ENCODE measurements at regions not wholly inside any gene's neighbourhood (a gene's known extent, or its start where the extent isn't known, plus 50 kb on each side); places are given as distances from the start of the nearest gene placed in this dataset.
A peak's percentile ranks its signal among the peaks of the same experiment; 100 is the strongest.

GRCh38 chr4:77431546-77431945 lies 174.1 kb upstream of the CXCL13 start:
- ChIA-PET CTCF (interaction anchor here (0.8 to 3.8 kb wide), 8 partner anchors 10 to 186 kb away, joined by 3 to 17 read pairs (median 5); no protein-coding TSS in a partner anchor), POLR2A (no interaction called here)
- Histone ChIP-seq H3K27ac (no peak overlapping the region), H3K4me3 (no peak overlapping the region), H3K9me3 (no peaks in the 10 kb centered on the region), H3K4me1 (no peaks in the 10 kb centered on the region), H3K4me2 (no peak overlapping the region)
- no peak for DNase-seq (ENCODE audit: low read depth in 1 of 2, low spot score in 1 of 2)
- WGBS (ENCODE audit: missing lambda C conversion rate) = 57% methylated on average over 1 of the region's 1 CpG
- no peak for FAIRE-seq
- no peak for TF ChIP-seq ATOH8 (CRISPR knock-in tag; IDR thresholded peaks at IDR 0.05; ENCODE audit: low read depth)
- no peak for TF ChIP-seq NPAS2 (CRISPR knock-in tag; IDR thresholded peaks at IDR 0.05; ENCODE audit: borderline replicate concordance)
- peak; percentile 2 for TF ChIP-seq MAFK (IDR thresholded peaks at IDR 0.05; ENCODE audit: partially characterized antibody)
- no peak for ATAC-seq

GRCh38 chr4:77432717-77433417 lies 172.8 kb upstream of the CXCL13 start:
- no peaks in the 10 kb centered on the region for H3K9me3 ChIP-seq
- H3K4me2 ChIP-seq = no peak overlapping the region; the same call in 2 of the 3 replicates
- WGBS (ENCODE audit: missing lambda C conversion rate) = 24% methylated on average over 3 of the region's 3 CpGs
- FAIRE-seq = no peak
- H3K4me1 ChIP-seq = no peaks in the 10 kb centered on the region
- DNase-seq (ENCODE audit: low read depth in 1 of 2, low spot score in 1 of 2) = no peak
- TF ChIP-seq HEYL (CRISPR knock-in tag; IDR thresholded peaks at IDR 0.05) = no peak
- no peak for TF ChIP-seq MAZ (IDR thresholded peaks at IDR 0.05; ENCODE audit: borderline replicate concordance, low read depth, low read length)
- TF ChIP-seq RNF2 (IDR thresholded peaks at IDR 0.05; ENCODE audit: borderline replicate concordance, low read depth) = no peak
- no peak for TF ChIP-seq BHLHE40 (IDR thresholded peaks at IDR 0.05; ENCODE audit: low read depth, low read length)
- no peak for TF ChIP-seq BCL3 (IDR thresholded peaks at IDR 0.05)
- TF ChIP-seq ELK1 (IDR thresholded peaks at IDR 0.05; ENCODE audit: low read depth, low read length) = no peak
- no peak for TF ChIP-seq RARB (CRISPR knock-in tag; IDR thresholded peaks at IDR 0.05)
- no peak for TF ChIP-seq HOXB5 (CRISPR knock-in tag; IDR thresholded peaks at IDR 0.05)
- no peak for TF ChIP-seq E2F6 (IDR thresholded peaks at IDR 0.05; ENCODE audit: borderline replicate concordance, low read depth)
- TF ChIP-seq FOSB (CRISPR knock-in tag; IDR thresholded peaks at IDR 0.05) = no peak
- TF ChIP-seq CHD4 (IDR thresholded peaks at IDR 0.05; ENCODE audit: borderline replicate concordance) = no peak
- no peak for TF ChIP-seq KDM1A (IDR thresholded peaks at IDR 0.05; ENCODE audit: low read depth)
- TF ChIP-seq CBX2 (IDR thresholded peaks at IDR 0.05; ENCODE audit: borderline replicate concordance, low read depth) = no peak
- TF ChIP-seq NPAS2 (CRISPR knock-in tag; IDR thresholded peaks at IDR 0.05; ENCODE audit: borderline replicate concordance) = no peak
- no peak for TF ChIP-seq EHMT2 (IDR thresholded peaks at IDR 0.05; ENCODE audit: low read depth)
- no peak for TF ChIP-seq MAX (IDR thresholded peaks at IDR 0.05)
- ChIA-PET CTCF (interaction anchor here (0.9 to 3.8 kb wide), 13 partner anchors 8 to 193 kb away, joined by 3 to 17 read pairs (median 4); no protein-coding TSS in a partner anchor), POLR2A (no interaction called here)
- H3K27ac ChIP-seq = no peak overlapping the region
- H3K4me3 ChIP-seq = no peak overlapping the region
- ATAC-seq = no peak

GRCh38 chr4:77433418-77433733 lies 172.2 kb upstream of the CXCL13 start:
- POLR2A ChIA-PET = no interaction called here
- no peak overlapping the region; the same call in 2 of the 3 replicates for H3K4me2 ChIP-seq
- peak; percentile 74 to 82; a peak in 5 of 6 replicates for ATAC-seq

More at GRCh38 chr4:77433418-77433733, 172.2 kb upstream of the CXCL13 start:
- Histone ChIP-seq H3K27ac (no peak overlapping the region), H3K4me1 (no peaks in the 10 kb centered on the region), H3K9me3 (no peaks in the 10 kb centered on the region), H3K4me3 (no peak overlapping the region)
- CTCF ChIA-PET = interaction anchor here (0.6 to 3.8 kb wide), 9 partner anchors 8 to 209 kb away, joined by 3 to 17 read pairs (median 4); no protein-coding TSS in a partner anchor
- DNase-seq (ENCODE audit: low read depth in 1 of 2, low spot score in 1 of 2) (peak; percentile 21 to 50), FAIRE-seq (no peak)
- TF ChIP-seq RCOR1 (IDR thresholded peaks at IDR 0.05; ENCODE audit: low read depth, low read length) (no peak), CTCF (IDR thresholded peaks at IDR 0.05) (peak; percentile 50), SMC3 (IDR thresholded peaks at IDR 0.05) (peak; percentile 47; the same call in 2 of the 3 replicates), EHMT2 (IDR thresholded peaks at IDR 0.05; ENCODE audit: low read depth) (no peak), HMGXB4 (CRISPR knock-in tag; IDR thresholded peaks at IDR 0.05; ENCODE audit: borderline replicate concordance) (no peak), RARB (CRISPR knock-in tag; IDR thresholded peaks at IDR 0.05) (no peak), TP53 (CRISPR knock-in tag; IDR thresholded peaks at IDR 0.05) (no peak), RAD21 (conservative IDR thresholded peaks at IDR 0.05 in 1 of 2, IDR thresholded peaks at IDR 0.05 in 1 of 2) (peak; percentile 57 to 58)
- 0% methylated on average over 2 of the region's 2 CpGs for WGBS (ENCODE audit: missing lambda C conversion rate)
